ENCODE measurements at regions not wholly inside any gene's neighbourhood (a gene's known extent, or its start where the extent isn't known, plus 50 kb on each side); places are given as distances from the start of the nearest gene placed in this dataset.
A peak's percentile ranks its signal among the peaks of the same experiment; 100 is the strongest.

DNA sequence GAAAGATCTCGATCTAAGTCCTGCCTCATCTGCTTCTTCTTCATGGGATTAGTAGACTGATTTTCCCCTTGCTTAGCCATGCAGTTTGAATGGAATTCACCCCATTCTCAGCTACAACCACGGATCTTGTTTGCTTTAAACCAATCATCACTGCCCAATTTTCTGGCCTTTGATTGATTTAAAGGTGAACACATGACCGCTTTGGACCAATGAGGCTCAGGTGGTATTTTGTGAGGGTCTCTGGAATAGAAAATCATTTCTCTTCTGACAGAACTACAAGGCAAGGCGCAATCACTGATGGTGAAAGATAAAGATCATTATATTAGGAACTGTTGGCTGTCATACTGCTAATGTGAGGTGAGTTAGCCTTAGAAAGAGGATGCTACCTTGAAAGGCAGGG is 213.0 kb upstream of the PLEKHG7 start:
- DNase-seq, result no peak

DNA sequence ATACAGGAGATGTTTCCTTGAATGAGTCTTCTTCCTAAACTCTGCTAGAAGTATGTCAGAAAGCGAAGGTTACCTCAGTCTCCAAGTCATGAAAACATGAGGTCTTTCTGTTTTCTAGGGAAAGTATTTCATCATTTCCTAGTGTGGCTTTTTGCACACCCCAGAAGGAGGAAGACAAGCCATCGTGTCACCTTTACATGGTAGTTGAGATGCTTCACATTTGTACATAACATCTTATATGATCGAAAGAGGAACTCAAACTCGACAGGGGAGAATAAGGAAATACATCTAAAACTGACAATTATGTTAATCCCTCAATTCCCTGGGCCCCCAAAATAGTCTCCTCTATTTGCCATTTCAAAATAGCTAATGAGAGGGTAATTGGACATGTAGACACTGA is 214.1 kb upstream of the PLEKHG7 start:
- DNase-seq, result no peak

DNA sequence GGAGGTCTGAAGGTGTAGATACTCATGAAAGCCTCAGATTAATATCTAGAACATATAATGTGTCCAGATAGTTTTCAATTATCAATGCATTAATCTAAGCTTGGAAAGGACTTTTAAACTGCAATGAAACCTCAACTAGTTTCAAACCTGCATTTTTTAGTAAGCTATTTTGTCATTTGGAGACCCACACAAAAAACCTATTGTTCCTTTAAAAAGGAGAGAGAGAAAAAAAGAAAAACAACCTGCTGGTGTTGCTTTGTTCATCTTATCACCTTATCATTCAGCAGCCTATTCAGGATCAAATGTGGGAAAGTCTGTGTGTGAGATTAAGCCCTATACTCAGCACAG is 215.7 kb upstream of the PLEKHG7 start:
- DNase-seq, result no peak

DNA sequence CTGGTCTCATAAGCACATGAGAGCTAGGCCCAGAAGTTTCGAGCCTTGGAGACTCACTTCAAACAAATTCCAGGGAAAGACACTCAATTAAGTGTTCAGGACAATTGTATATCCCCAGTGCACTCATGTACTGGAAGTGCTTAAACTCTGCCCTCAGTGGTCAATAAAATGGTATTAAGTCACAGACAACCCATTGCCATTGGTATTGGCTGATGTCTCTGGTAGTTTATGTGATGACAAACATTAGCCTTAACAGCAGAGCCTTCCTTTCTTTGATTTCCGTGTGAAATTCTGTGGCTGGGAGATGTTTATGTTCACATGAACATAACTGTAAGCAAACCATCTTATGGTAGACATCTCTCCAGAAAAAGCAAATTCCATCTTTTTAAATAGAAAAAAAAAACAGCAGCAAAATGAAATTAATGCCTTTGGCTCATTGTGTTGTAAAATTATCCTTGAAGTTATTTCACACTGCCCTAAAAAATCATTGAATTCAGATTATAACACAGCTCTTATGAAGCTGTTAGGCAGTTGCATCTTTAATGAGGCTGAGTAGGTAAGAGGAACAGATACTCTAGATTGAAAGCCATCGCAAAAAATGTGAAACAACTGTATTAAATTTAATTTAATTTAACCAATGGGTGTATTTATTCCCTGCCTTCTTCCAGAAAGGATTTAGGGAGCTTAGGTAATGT is 216.2 kb upstream of the PLEKHG7 start:
- no peak for DNase-seq

DNA sequence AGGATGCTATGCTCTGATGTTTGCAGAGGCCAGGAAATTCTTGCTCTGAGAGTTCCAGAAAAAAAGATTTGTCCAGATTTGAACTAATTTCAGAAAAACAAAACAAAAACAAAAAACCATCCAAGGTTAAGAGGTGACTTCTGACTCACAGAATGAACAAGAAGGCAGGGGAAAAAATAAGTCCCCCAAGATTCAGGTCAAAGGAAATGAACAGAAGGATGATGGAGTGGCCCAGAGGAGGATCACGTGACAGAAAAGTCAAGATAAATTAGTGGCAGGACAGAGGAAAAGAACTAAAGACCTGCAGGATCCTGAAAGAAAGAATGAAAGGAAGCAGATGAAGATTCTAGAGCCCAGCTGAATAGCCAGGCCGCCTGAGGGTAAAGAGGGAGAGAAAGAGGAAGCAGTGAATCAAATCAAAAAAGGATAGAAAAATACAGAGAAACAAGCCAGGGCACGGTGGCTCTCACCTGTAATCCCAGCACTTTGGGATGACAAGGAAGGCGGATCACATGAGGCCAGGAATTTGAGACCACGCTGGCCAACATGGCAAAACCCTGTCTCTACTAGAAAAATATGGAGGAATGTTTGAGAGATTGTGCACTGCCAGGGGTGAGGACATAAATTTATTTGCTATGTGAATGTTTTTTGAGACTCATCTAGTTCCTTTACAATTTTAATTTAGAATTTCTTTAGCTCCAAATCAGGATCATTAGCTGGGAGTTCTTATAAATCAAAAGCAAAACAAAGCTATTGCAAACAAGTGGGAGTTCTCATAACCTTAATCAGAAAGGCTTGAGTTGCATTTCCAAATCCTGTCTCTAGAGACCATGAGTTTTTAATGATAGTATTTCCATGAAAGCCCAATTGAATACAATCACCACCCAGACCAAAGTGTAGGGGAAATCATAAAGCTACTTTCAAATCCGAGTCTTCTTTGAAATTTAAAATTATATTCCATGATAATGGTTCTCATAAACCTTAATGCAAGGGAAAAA is 217.1 kb upstream of the PLEKHG7 start:
- no peak for DNase-seq

DNA sequence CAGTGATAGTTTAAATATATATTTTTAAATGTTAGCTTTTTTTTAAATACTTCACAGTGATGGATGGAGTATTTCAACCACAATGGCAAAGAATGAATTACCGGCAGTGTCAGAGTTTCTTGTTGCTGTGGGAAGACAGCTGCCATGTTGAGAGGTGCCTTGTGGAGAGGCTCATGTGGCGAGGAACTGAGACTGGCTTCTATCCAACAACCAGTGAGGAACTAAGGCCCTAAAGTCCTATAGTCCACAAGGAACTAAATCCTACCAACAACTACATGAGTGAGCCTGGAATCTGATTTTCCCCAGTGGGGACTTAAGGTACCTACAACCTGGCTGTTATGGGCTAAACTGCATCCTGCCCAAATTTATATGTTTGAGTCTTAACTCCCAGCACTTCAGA is 220.2 kb upstream of the PLEKHG7 start:
- DNase-seq, result no peak

DNA sequence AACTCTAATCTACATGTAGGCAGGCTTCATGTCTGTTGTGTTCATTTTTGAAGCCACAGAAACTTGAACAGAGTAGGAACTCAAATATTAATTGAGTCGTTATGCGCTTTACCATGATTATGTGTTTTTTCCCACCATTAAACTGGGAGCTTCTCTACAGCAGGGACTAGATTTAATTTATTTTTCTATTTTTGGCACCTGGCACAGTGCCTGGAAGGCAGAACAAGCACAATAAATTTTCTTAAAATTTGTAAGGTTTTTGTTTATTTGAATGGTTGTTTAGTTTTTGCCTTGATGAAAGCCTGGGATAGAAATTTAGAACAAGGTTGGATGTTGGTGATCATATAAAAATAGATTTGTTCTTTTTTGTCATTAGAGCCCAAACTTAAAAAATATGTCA is 221.7 kb upstream of the PLEKHG7 start:
- no peak for DNase-seq

DNA sequence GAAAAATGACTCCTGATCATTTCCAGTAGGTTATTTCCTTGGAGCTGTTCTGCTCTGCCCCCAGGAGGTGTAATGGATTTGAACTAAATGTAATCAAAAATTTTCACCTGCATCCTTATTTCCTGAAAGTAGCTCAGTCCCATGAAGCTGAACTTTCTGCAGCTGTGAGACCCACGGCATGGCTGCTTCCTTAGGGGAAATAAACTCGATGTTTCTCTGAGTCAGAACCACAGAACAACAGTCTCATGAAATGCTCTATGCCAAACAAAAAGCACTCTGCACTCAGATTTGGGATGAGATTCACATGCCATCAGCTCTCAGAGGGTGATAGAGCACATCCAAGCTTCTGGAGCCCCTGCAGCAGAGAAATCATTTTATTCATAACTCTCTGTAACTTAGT is 224.1 kb upstream of the PLEKHG7 start:
- DNase-seq, result no peak

DNA sequence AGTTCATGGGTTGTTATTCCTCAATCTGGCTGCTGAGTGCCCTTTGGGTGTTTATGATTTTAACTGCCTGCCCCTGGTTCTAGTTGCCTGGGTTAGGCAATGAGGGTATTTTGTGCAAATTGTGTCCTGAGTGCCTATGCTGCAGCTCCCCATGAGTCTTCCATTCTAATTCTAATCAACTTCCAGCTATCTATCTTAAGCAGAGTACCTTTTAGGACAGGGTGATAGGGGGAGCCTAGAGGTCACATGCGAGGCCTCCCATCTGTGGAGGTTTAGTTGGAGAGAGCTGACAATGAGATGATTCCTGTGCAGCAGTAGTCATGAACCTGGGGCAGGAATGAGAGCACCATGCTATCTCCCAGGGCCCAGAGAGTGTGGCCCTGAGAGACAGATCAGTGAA is 225.9 kb upstream of the PLEKHG7 start:
- no peak for DNase-seq

DNA sequence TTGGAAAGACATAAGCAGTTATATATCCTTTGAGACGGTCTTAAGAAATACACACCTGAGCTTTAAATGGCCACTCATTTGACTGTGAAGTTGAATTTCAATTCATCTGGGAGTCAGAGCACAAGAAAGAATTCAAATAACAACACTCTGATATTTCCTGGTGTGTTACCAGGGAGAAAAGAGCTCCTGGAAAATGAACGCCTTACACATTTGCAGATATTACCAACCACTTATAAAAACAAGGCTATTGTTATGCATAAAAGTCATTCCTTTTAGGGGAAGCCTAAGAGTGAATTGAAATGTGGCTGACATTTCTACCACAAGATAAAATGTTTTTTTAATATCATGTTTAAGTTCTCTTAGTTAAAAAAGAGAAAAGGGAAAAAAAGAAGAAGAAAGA is 229.2 kb upstream of the PLEKHG7 start:
- no peak for DNase-seq

DNA sequence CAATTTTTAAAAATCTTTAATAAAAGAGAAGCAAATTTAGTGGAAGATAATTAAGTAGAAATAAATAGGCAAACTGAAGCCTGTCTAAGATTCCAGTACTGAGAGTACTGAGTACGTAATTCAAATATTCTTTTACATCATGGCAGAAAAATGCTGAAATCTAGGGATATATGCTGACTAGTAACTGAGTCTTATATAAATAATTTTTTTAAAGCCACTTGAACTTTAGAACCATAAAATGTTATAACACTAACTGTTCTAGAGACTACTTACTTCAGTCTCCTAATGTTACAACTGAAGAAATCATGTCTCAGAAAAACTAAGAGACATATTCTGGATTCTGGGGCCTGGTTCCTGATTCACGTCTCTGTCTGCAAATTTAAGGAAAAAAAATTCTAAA is 230.6 kb upstream of the PLEKHG7 start:
- DNase-seq, result no peak

DNA sequence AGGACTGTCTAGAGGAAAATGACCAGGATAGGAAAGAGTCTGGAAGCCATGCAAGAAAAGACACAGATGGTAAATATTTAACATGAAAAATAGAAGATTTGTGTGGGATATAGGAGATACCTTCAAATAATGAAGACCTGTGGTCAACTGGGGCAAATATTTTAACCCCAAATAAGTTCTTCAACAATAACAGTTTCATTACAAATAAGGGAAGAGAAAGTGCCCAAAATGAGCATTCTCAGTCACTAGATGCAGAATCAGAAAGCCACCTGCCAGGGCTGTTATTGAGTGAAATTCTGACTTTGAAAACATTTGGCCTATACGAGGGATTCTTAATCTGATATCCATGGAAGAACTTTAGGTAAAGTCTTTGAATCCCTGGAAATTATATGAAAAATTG is 231.2 kb upstream of the PLEKHG7 start:
- no peak for DNase-seq

DNA sequence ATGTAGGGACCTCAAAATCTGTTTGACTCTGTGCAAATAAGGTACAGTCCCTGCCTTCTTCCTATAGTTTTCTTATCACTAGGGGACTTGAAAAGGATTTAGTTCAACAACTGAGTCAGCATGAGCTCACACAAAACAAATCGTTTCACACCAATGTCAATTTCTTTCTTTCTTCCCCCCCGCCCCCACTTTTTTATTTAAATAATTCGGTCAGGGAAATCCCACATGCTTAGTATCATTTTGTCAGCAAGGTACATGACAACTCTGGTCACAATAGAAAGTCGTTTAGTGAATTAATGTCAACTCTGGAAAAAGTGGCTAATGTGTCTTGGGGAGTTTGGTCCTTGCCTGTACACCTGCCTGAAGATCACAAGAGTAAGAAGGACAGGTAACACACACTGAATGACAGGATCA is 232.2 kb upstream of the PLEKHG7 start:
- DNase-seq, result peak; percentile 29

DNA sequence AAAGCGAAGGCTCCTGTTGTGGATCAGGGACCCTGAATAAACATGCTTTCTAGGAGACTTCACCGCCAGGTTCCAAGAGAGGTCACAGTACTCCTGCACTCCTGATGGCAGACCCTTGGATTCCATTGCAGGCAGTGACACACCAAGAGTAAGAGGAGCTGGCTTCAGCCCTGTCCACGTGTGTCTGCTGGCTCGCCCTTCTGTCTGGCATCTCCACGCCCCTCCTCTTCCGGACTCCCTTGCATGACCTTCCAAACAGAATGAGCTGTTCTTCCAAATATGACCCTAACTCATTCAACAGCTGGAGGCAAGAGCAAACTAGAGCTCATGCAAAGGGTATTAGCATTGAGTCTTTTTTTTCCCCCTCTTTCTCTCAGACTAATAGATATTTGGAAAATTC is 233.0 kb upstream of the PLEKHG7 start:
- no peak for DNase-seq

DNA sequence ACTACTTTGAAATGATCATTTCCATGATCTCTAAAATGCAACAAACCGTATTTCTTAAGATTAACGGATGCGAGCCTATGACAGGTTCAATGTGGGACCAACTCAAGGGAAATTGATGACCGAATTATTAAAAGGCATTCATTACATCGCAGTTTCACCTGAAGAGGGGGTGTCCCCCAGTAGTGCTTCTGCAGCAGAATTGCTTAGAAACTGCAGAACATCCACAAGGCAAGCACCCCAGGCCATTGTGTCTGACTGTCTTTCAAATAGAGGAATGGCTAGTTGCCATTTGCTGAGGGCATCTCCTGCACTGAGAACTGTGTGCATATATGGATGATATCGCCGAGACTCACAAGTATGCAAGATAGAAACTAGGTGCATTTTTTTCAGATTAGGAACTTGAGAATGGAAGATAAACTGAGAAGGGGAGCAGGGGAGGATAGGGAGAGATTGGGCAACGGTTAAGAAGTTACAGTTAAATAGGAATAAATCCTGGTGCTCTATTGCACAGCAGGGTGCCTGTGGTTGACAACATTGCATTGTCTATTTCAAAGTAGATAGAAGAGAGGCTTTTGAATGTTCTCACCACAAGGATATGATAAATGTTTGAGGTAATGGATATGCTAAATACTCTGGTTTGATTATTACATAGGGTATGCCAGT is 234.3 kb upstream of the PLEKHG7 start:
- no peak for DNase-seq

DNA sequence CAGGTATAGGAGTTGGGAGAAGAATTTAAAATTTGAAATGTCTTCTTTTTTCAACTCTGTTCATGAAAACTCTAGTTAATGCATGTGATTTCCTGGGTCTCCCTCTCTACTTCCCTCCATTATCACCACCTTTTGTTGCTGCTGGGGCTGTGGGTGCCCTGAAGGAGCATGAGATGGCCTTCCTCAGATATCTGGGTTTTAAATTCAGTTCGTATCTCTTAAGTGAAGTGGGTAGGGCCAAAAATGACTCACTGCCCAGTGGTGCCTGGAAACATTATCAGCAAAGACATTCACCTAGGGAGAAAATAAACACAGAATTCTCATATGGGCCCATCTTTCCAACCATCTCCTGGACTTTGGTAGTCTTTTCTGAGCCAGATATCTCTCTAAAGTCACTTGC is 234.9 kb upstream of the PLEKHG7 start:
- DNase-seq, result no peak

DNA sequence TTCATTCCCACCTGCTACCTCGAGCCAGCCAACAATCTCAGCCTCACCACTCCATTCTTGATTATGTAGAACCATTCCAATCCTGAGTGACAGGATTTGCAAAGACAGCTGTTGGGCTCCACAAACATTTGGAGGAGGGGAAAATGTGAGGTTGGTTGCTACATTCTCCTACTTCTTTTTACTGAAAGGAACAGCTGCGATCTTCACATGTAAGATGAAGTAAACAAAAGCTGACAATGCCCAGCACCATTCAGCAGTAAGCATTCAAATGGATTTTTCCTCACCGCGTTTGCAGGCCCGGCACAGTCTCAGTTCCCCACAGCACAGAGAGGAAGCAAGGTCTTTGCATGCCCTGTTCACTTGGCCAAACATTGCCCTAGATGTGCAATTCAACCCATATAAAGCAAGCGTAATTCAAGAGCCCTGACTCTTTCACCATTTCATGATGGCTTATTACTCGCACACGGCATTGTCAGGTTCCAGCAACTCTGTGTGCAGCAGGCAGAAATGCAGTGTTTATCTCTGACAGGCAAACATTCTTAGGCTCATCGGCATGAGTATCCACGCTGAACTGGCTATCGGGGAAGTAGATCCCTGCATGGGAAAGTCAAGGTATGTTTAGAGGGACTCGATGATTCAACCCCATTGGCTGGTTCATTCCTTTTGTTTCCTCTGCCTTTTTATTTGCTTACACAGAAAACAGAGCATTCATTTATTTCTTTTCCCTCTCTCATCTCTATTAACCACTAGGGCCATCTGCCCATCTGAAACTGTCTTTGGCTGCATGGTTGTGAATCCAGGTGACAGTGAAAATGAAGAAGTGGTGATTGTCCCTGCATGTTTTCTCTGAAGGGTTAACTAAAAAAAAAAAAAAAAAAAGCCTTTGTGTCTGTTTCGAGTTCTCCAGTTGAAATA is 236.1 kb upstream of the PLEKHG7 start:
- DNase-seq, result no peak

DNA sequence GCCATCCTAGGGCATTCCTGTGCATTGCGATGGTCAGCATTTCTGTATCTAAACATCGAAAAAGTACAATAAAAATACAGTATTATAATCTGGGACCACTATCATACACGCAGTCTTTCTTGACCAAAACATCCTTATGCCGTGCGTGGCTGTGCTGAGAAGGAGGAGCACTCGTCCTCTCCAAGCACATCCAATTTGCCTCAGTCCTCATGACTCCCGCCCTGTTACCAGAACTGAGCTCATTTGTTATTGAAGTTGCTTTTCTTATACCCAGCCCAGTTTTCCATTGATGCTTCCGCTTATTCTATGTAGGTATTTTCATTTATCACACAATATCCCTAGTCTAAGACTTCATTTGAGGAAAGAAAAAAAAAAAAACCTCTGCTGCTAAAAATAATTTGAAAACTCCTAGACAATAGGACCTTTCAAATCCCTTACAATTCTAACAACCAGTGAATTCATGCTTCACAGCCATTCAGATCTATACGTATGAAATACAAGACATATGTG is 236.9 kb upstream of the PLEKHG7 start:
- no peak for DNase-seq

DNA sequence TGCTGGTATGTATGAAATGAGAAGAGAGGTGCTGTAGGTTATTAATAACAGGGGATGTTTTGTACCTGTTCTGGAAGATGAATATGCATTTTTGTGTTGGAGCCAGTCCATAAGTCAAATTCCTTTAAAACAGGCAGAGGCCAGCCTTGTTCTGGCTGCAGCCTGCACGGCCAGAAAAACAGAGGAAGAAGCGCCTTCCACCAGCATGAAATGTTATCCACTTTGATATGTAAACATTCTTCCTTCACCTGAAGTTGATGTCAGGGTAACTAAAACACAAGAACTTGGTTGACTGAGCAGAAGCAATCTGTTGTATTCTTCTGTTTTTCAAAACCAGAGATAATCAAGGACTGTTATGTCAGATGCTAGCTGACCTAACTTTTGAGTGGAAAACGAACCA is 237.9 kb upstream of the PLEKHG7 start:
- no peak for DNase-seq

DNA sequence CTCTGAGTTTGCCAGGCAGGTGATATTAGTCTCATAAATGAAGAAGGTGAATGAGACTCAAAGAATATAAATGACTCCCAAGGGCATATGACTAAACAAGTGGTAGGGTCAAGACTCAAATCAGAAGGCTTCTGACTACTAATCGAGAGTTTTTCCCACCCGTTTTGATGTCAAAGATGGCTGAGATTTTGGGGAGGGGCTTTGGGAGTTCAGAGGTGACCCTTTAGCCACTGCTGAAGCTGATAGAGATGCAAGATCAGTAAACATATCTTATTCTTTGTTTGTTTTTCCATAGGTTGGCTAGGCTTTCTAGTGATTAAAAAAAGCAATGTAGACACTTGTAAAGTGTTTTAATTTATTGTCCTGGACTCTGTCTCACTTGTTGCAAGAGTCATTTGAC is 239.6 kb upstream of the PLEKHG7 start:
- no peak for DNase-seq

DNA sequence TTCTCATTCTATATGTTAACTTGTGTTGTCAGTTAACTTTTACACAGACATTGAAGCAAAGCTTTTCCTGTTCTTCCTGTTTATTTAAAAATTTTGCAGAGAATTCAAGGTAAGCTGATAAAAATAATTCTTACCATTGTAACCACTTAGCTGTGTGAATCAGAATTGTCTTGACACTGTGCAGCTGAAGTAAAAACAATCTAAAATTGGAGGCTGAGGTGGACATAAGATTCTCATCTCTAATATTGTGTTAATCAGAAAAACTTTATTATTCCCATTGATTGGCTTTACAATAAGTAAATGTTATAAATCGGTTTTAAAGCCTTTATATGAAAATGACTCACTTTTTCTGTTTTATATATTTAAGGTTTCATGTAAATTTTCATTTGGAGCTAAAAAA is 240.3 kb upstream of the PLEKHG7 start:
- no peak for DNase-seq

DNA sequence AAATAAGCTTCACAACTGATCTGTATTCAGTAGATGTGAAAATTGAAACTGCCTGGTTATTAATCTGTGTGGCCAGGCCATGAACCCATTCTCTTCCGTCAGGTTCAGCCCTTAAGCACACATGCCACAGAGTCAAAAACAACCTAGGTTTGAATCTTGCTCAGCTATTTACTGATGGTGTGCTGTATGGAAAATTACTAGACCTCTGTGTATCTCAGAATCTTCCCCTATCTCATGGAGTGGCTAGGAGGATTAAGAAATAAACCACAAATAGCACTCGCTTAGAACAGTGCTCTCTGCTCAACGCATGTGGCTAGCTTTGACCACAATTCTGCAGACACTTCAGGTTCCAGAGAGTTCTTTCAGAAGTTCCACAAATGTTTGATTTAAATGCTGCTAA is 240.7 kb upstream of the PLEKHG7 start:
- no peak for DNase-seq

DNA sequence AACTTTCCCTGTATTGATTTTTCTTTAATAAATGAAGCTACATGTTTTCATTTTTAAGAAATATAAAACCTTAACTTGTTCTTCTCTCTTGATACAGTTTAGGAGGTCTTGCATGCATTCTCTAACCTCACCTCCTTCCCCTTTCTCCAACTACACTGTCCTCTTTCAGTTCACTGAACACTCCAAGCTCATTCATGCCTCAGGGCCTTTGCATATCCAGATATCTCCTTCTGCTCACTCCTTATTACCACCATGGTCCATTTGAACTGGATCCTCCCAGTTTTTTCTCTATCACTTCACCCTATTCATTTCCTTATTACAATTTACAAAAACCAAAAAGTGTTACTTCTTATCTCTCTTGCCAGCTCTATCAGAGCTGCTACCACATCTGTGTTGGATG is 242.9 kb upstream of the PLEKHG7 start:
- no peak for DNase-seq
